ENCODE measurements at regions not wholly inside any gene's neighbourhood (a gene's known extent, or its start where the extent isn't known, plus 50 kb on each side); places are given as distances from the start of the nearest gene placed in this dataset.
A peak's percentile ranks its signal among the peaks of the same experiment; 100 is the strongest.

GRCh38 chr20:21653628-21654027, 51.8 kb upstream of the PAX1 start:
- intact Hi-C loops (cut with DNase I), result no loop called here
- no peak for DNase-seq

GRCh38 chr20:21643417-21643816, 62.0 kb upstream of the PAX1 start:
- DNase-seq, result no peak
- intact Hi-C loops (cut with DNase I), result no loop called here

- intact Hi-C loops (cut with DNase I), result no loop called here
- peak in 11 of 42 donors; percentile 1 to 47 (median 11) for DNase-seq
Measured at GRCh38 chr20:21640556-21640955, 64.9 kb upstream of the PAX1 start.

- intact Hi-C loops (cut with DNase I), result no loop called here
- no peak for DNase-seq
Measured at GRCh38 chr20:21633829-21634228, 71.6 kb upstream of the PAX1 start.

- intact Hi-C loops (cut with DNase I), result no loop called here
- DNase-seq, result no peak
Measured at GRCh38 chr20:21632735-21633053, 72.8 kb upstream of the PAX1 start.

GRCh38 chr20:21632031-21632734, 73.3 kb upstream of the PAX1 start:
- intact Hi-C loops (cut with DNase I), result no loop called here

GRCh38 chr20:21628800-21629199, 76.7 kb upstream of the PAX1 start:
- intact Hi-C loops (cut with DNase I), result no loop called here
- DNase-seq, result no peak

More at GRCh38 chr20:21632031-21632734, 73.3 kb upstream of the PAX1 start:
- DNase-seq, result no peak

- intact Hi-C loops (cut with DNase I), result no loop called here
- DNase-seq, result no peak
Measured at GRCh38 chr20:21623781-21624094, 81.7 kb upstream of the PAX1 start.

- intact Hi-C loops (cut with DNase I), result no loop called here
- DNase-seq, result no peak
Measured at GRCh38 chr20:21623074-21623780, 82.2 kb upstream of the PAX1 start.

GRCh38 chr20:21622097-21622857, 83.2 kb upstream of the PAX1 start:
- DNase-seq, result no peak
- intact Hi-C loops (cut with DNase I), result no loop called here

- intact Hi-C loops (cut with DNase I), result loop anchor here (5.0 to 10.0 kb wide), 5 partner anchors 52 to 764 kb away; no protein-coding TSS in a partner anchor
- DNase-seq, result no peak
Measured at GRCh38 chr20:21618759-21619416, 86.6 kb upstream of the PAX1 start.

- peak; percentile 72 to 96 (median 88) for DNase-seq
- intact Hi-C loops (cut with DNase I), result loop anchor here (5.0 to 10.0 kb wide), 5 partner anchors 48 to 761 kb away; no protein-coding TSS in a partner anchor
Measured at GRCh38 chr20:21615617-21616080, 89.8 kb upstream of the PAX1 start.

GRCh38 chr20:21614980-21615379, 90.5 kb upstream of the PAX1 start:
- DNase-seq, result peak in 4 of 42 donors; percentile 17 to 53 (median 34)
- intact Hi-C loops (cut with DNase I), result loop anchor here (5.0 to 10.0 kb wide), 5 partner anchors 48 to 760 kb away; no protein-coding TSS in a partner anchor

GRCh38 chr20:21613512-21613911, 92.0 kb upstream of the PAX1 start:
- DNase-seq, result peak in 1 of 42 donors; percentile 8
- intact Hi-C loops (cut with DNase I), result loop anchor here (10.0 kb wide), 1 partner anchor 759 kb away; no protein-coding TSS in a partner anchor

GRCh38 chr20:21609981-21610380, 95.5 kb upstream of the PAX1 start:
- intact Hi-C loops (cut with DNase I), result loop anchor here (5.0 to 10.0 kb wide), 2 partner anchors 93 to 755 kb away; no protein-coding TSS in a partner anchor
- DNase-seq, result no peak

- intact Hi-C loops (cut with DNase I), result loop anchor here (5.0 kb wide), 1 partner anchor 92 kb away; no protein-coding TSS in a partner anchor
- peak in 41 of 42 donors; percentile 25 to 91 (median 69) for DNase-seq
Measured at GRCh38 chr20:21609221-21609620, 95.4 kb upstream of the NKX2-2 start.

GRCh38 chr20:21608777-21609176, 94.9 kb upstream of the NKX2-2 start:
- intact Hi-C loops (cut with DNase I), result loop anchor here (5.0 kb wide), 1 partner anchor 91 kb away; no protein-coding TSS in a partner anchor
- no peak for DNase-seq

GRCh38 chr20:21607971-21608725, 94.3 kb upstream of the NKX2-2 start:
- intact Hi-C loops (cut with DNase I), result loop anchor here (5.0 kb wide), 1 partner anchor 91 kb away; no protein-coding TSS in a partner anchor
- DNase-seq, result peak; percentile 80 to 97 (median 93)
